Stomach (tissue), 8 donors: ENCODE measurements at regions not wholly inside any gene's neighbourhood (a gene's known extent, or its start where the extent isn't known, plus 50 kb on each side); places are given as distances from the start of the nearest gene placed in this dataset.
"Not testable (repeated sequence)": the region's sequence is repeated elsewhere in the genome, so short reads cannot be mapped to it uniquely, and the experiment has no call there.

ENCODE experiments used
- DNase-seq, 2 donors: peaks; one replicate each; pipeline versions ENCODE4 v3.0.0 to v3.0.0-alpha.2; 2013 to 2019
- H3K27ac ChIP-seq, 5 donors: fragments of 200-600 bp in 4 of 5; sonication (generic) in 4 of 5; one replicate each; pipeline ENCODE4 v1.5.1; 2013 to 2019; ENCODE audit warnings: mild to moderate bottlenecking in 1 of 5, moderate library complexity in 1 of 5
- H3K27me3 ChIP-seq, 3 donors: fragments of 200-600 bp; sonication (generic); one replicate each; pipeline ENCODE4 v1.5.1; 2017 to 2019; ENCODE audit warnings: mixed run types in 1 of 3
- H3K36me3 ChIP-seq, 4 donors: fragments of 200-600 bp; sonication (generic); 1 replicate in 3 of 4; 2 replicates in 1 of 4; pipeline ENCODE4 v1.5.1; 2016 to 2019
- H3K4me1 ChIP-seq, 4 donors: fragments of 200-600 bp; sonication (generic); one replicate each; pipeline ENCODE4 v1.5.1; 2016 to 2019
- H3K4me3 ChIP-seq, 4 donors: fragments of 200-600 bp; sonication (generic) in 3 of 4; one replicate each; pipeline ENCODE4 v1.5.1; 2016 to 2019; ENCODE audit warnings: mild to moderate bottlenecking in 1 of 4
- H3K9me3 ChIP-seq, 4 donors: fragments of 200-600 bp; sonication (generic); one replicate each; pipeline ENCODE4 v1.5.1; 2016 to 2019
- CTCF ChIP-seq, 7 experiments: fragments of 450-650 bp in 4 of 7; fragments of 200-600 bp in 3 of 7; sonication (generic) in 3 of 7; IDR thresholded peaks; one replicate each; pipeline ENCODE4 v1.5.1; 2016 to 2019; ENCODE audit warnings: antibody characterized with exemption in 7 of 7, control low read depth in 2 of 7, mild to moderate bottlenecking in 1 of 7
- EP300 ChIP-seq: sonication (generic); formaldehyde crosslinking; IDR thresholded peaks from one replicate; pipeline ENCODE4 v1.6.1; 2017; ENCODE audit warnings: antibody characterized with exemption
- POLR2A ChIP-seq, 4 donors: fragments of 450-650 bp; IDR thresholded peaks; one replicate each; pipeline ENCODE4 v1.6.1; 2016; ENCODE audit warnings: antibody characterized with exemption in 4 of 4, control low read depth in 2 of 4, mild to moderate bottlenecking in 1 of 4, moderate library complexity in 1 of 4
- POLR2AphosphoS5 ChIP-seq, 3 donors: sonication (generic); formaldehyde crosslinking; IDR thresholded peaks; one replicate each; pipeline ENCODE4 v1.6.1; 2016; ENCODE audit warnings: antibody characterized with exemption in 3 of 3
- WGBS, 5 donors: extraction: QIAGEN DNeasy Blood & Tissue Kit in 3 of 5; methylation state at CpG; one replicate each; pipeline versions ENCODE4 v1.1.5 to v1.1.7; 2013 to 2018; 5-methylcytosine and 5-hydroxymethylcytosine counted together
- intact Hi-C: fragments of 100-400 bp; cut with DNase I; formaldehyde crosslinking; loops from one replicate; pipeline ENCODE4 v1.15.1; 2023; ENCODE audit warnings: low total_unique reads
- donor health status: healthy with polysubstance abuse.
- donor health status: Bipolar disorder and iron deficiency.
- donor health status: healthy.

GRCh38 chr13:85993567-85993966 is 194.3 kb upstream of the SLITRK6 start:
- WGBS, 5 donors = 76 to 98% (median 97%) methylated on average over 1 of the region's 1 CpG
- Histone ChIP-seq H3K9me3 (peaks cover 0 to 3% (median 0%) of the 10 kb centered on the region in 4 donors), H3K4me1 (no peaks in the 10 kb centered on the region), H3K36me3 (no peaks in the 10 kb centered on the region), H3K4me3 (no peak overlapping the region), H3K27me3 (no peaks in the 10 kb centered on the region), H3K27ac (no peak overlapping the region)
- DNase-seq = no peak
- TF ChIP-seq POLR2AphosphoS5 (IDR thresholded peaks at IDR 0.05) = no peak
- TF ChIP-seq EP300 = no peak
- intact Hi-C loops = no loop called here

GRCh38 chr13:85990397-85990796 is 191.2 kb upstream of the SLITRK6 start:
- TF ChIP-seq POLR2AphosphoS5 (IDR thresholded peaks at IDR 0.05) (no peak), EP300 (no peak), POLR2A (IDR thresholded peaks at IDR 0.05) (no peak), CTCF (IDR thresholded peaks at IDR 0.05) (no peak)
- 37 to 86% (median 64%) methylated on average over 2 of the region's 2 CpGs for WGBS, 5 donors
- Histone ChIP-seq H3K4me1 (no peaks in the 10 kb centered on the region), H3K36me3 (no peaks in the 10 kb centered on the region), H3K27me3 (no peaks in the 10 kb centered on the region), H3K27ac (no peak overlapping the region), H3K9me3 (peaks cover 0 to 3% (median 0%) of the 10 kb centered on the region in 4 donors), H3K4me3 (no peak overlapping the region)
- intact Hi-C loops = no loop called here
- no peak for DNase-seq

- WGBS, 5 donors = 57 to 66% (median 61%) methylated on average over 1 of the region's 1 CpG
- Histone ChIP-seq H3K27me3 (no peaks in the 10 kb centered on the region), H3K27ac (no peak overlapping the region), H3K9me3 (peaks cover 0 to 6% (median 4%) of the 10 kb centered on the region in 4 donors), H3K4me1 (no peaks in the 10 kb centered on the region), H3K36me3 (no peaks in the 10 kb centered on the region), H3K4me3 (no peak overlapping the region)
- TF ChIP-seq CTCF (IDR thresholded peaks at IDR 0.05) = no peak
- TF ChIP-seq POLR2AphosphoS5 (IDR thresholded peaks at IDR 0.05) = no peak
- no peak for TF ChIP-seq EP300
- TF ChIP-seq POLR2A (IDR thresholded peaks at IDR 0.05) = no peak
- DNase-seq = no peak
- intact Hi-C loops = no loop called here
Observed at GRCh38 chr13:85985797-85986196, 186.6 kb upstream of the SLITRK6 start.

GRCh38 chr13:85982102-85982501 is 182.9 kb upstream of the SLITRK6 start:
- Histone ChIP-seq H3K27ac (no peak overlapping the region), H3K4me1 (no peaks in the 10 kb centered on the region), H3K9me3 (peaks cover 0 to 13% (median 3%) of the 10 kb centered on the region in 4 donors), H3K36me3 (no peaks in the 10 kb centered on the region), H3K27me3 (no peaks in the 10 kb centered on the region), H3K4me3 (no peak overlapping the region)
- TF ChIP-seq CTCF (IDR thresholded peaks at IDR 0.05) = no peak
- no peak for TF ChIP-seq POLR2AphosphoS5 (IDR thresholded peaks at IDR 0.05)
- no peak for TF ChIP-seq EP300
- TF ChIP-seq POLR2A (IDR thresholded peaks at IDR 0.05) = no peak
- WGBS, 5 donors = 44 to 85% (median 53%) methylated on average over 3 of the region's 3 CpGs
- intact Hi-C loops = no loop called here
- no peak for DNase-seq

GRCh38 chr13:85980447-85980846 is 181.2 kb upstream of the SLITRK6 start:
- H3K36me3 ChIP-seq, H3K4me1 ChIP-seq, H3K4me3 ChIP-seq, intact Hi-C loops, H3K27me3 ChIP-seq, H3K27ac ChIP-seq, DNase-seq: not testable (repeated sequence)
- peaks cover 0 to 13% (median 3%) of the 10 kb centered on the region in 4 donors for H3K9me3 ChIP-seq
- WGBS, 5 donors = 81 to 100% (median 83%) methylated on average over 1 of the region's 1 CpG
